GM12891 (cell line): ENCODE measurements at regions not wholly inside any gene's neighbourhood (a gene's known extent, or its start where the extent isn't known, plus 50 kb on each side); places are given as distances from the start of the nearest gene placed in this dataset.

Experiments used
- PAX5 ChIP-seq: IDR thresholded peaks from 2 replicates; pipeline ENCODE4 v1.6.1; 2011; ENCODE audit warnings: low read length, moderate library complexity, mild to moderate bottlenecking; ENCODE audit not compliant: insufficient read depth, severe bottlenecking
- POLR2A ChIP-seq: IDR thresholded peaks from 2 replicates; pipeline ENCODE4 v1.6.1; 2011; ENCODE audit warnings: low read depth, low read length, control low read depth
- POLR2AphosphoS5 ChIP-seq: IDR thresholded peaks from 2 replicates; pipeline ENCODE4 v1.6.1; 2011; ENCODE audit warnings: low read depth, low read length, control low read depth
- SPI1 ChIP-seq: IDR thresholded peaks from 2 replicates; pipeline ENCODE4 v1.6.1; 2011; ENCODE audit warnings: low read depth, low read length, control low read depth
- TAF1 ChIP-seq: IDR thresholded peaks from 2 replicates; pipeline ENCODE4 v1.6.1; 2011; ENCODE audit warnings: low read depth, low read length, control low read depth

GRCh38 chr21:38753114-38753513, 52.6 kb upstream of the ETS2 start:
- TF ChIP-seq POLR2AphosphoS5: no peak
- TF ChIP-seq POLR2A: no peak
- no peak for TF ChIP-seq TAF1
- no peak for TF ChIP-seq SPI1
- TF ChIP-seq PAX5: no peak
